Lung (tissue), 11 donors: ENCODE measurements at regions not wholly inside any gene's neighbourhood (a gene's known extent, or its start where the extent isn't known, plus 50 kb on each side); places are given as distances from the start of the nearest gene placed in this dataset.

Experiments used
- ATAC-seq: fragments of 200-7000 bp; cut with Tn5 transposase; one replicate; pipeline ENCODE4 v1.9.1; 2020; ENCODE audit warnings: moderate number of reproducible peaks; ENCODE audit not compliant: insufficient read depth, low FRiP score
- DNase-seq, 3 donors: peaks; one replicate each; pipeline ENCODE4 v3.0.0-alpha.2; 2013 to 2017
- H3K27ac ChIP-seq, 2 donors: one replicate each; pipeline ENCODE4 v1.5.1; 2013; ENCODE audit warnings: mild to moderate bottlenecking in 2 of 2, moderate library complexity in 2 of 2, control low read depth in 1 of 2, inconsistent platforms in 1 of 2, low read depth in 1 of 2, low read length in 1 of 2
- H3K27me3 ChIP-seq, 3 donors: one replicate each; pipeline ENCODE4 v1.5.1; 2013; ENCODE audit warnings: low read length in 2 of 3; ENCODE audit not compliant: control insufficient read depth in 3 of 3, insufficient read depth in 3 of 3
- H3K36me3 ChIP-seq, 4 donors: one replicate each; pipeline ENCODE4 v1.5.1; 2013; ENCODE audit warnings: low read length in 4 of 4, mild to moderate bottlenecking in 1 of 4, moderate library complexity in 1 of 4; ENCODE audit not compliant: control insufficient read depth in 4 of 4, insufficient read depth in 4 of 4
- H3K4me1 ChIP-seq, 5 donors: one replicate each; pipeline ENCODE4 v1.5.1; 2013; ENCODE audit warnings: low read length in 5 of 5, mild to moderate bottlenecking in 2 of 5, moderate library complexity in 1 of 5; ENCODE audit not compliant: control insufficient read depth in 5 of 5, insufficient read depth in 5 of 5
- H3K4me3 ChIP-seq: one replicate; pipeline ENCODE4 v1.5.1; 2013; ENCODE audit warnings: mild to moderate bottlenecking, control low read depth, moderate library complexity
- H3K9ac ChIP-seq, 2 donors: one replicate each; pipeline ENCODE4 v1.5.1; 2013; ENCODE audit warnings: low read length in 2 of 2, control low read depth in 1 of 2; ENCODE audit not compliant: insufficient read depth in 1 of 2
- H3K9me3 ChIP-seq, 4 donors: one replicate each; pipeline ENCODE4 v1.5.1; 2013; ENCODE audit warnings: low read length in 3 of 4, mild to moderate bottlenecking in 1 of 4, moderate library complexity in 1 of 4; ENCODE audit not compliant: control insufficient read depth in 4 of 4, insufficient read depth in 3 of 4
- CTCF ChIP-seq: IDR thresholded peaks from 2 replicates; pipeline ENCODE4 v1.5.1; 2012; ENCODE audit warnings: mild to moderate bottlenecking; ENCODE audit errors: control extremely low read depth, extremely low read depth
- WGBS, 2 donors: extraction: QIAGEN DNeasy Blood & Tissue Kit; methylation state at CpG; one replicate each; pipeline ENCODE4 v1.1.7; 2013; 5-methylcytosine and 5-hydroxymethylcytosine counted together
- donor health status: control.
- donor health status: control.
- donor health status: Bipolar disorder and iron deficiency.
- donor health status: healthy.
- donor health status: DM: yes; HTN: yes; CAD: no.

GRCh38 chr6:145020114-145020513 lies 715.2 kb downstream of the EPM2A start:
- H3K4me3 ChIP-seq: no peak overlapping the region
- 94 to 99% methylated on average over 2 of the region's 2 CpGs for WGBS, 2 donors

GRCh38 chr6:145020543-145020942 lies 714.8 kb downstream of the EPM2A start:
- no peak for TF ChIP-seq CTCF
- DNase-seq (no peak), ATAC-seq (no peak)
- WGBS, 2 donors: 97 to 99% methylated on average over 1 of the region's 1 CpG
- H3K4me1 ChIP-seq: no peaks in the 10 kb centered on the region
- H3K4me3 ChIP-seq: no peak overlapping the region
- no peaks in the 10 kb centered on the region for H3K36me3 ChIP-seq
- H3K9ac ChIP-seq: no peak overlapping the region
- H3K27me3 ChIP-seq: no peaks in the 10 kb centered on the region
- H3K9me3 ChIP-seq: no peaks in the 10 kb centered on the region
- no peak overlapping the region for H3K27ac ChIP-seq

More at GRCh38 chr6:145020114-145020513, 715.2 kb downstream of the EPM2A start:
- no peaks in the 10 kb centered on the region for H3K36me3 ChIP-seq
- H3K27ac ChIP-seq: no peak overlapping the region
- DNase-seq (no peak), ATAC-seq (no peak)
- H3K9ac ChIP-seq: no peak overlapping the region
- no peaks in the 10 kb centered on the region for H3K9me3 ChIP-seq
- TF ChIP-seq CTCF: no peak
- H3K27me3 ChIP-seq: no peaks in the 10 kb centered on the region
- no peaks in the 10 kb centered on the region for H3K4me1 ChIP-seq

GRCh38 chr6:145022199-145022796 lies 713.0 kb downstream of the EPM2A start:
- Histone ChIP-seq H3K27me3 (no peaks in the 10 kb centered on the region), H3K9me3 (no peaks in the 10 kb centered on the region), H3K27ac (no peak overlapping the region), H3K36me3 (no peaks in the 10 kb centered on the region), H3K4me1 (no peaks in the 10 kb centered on the region), H3K9ac (no peak overlapping the region), H3K4me3 (no peak overlapping the region)
- ATAC-seq (no peak), DNase-seq (no peak)
- WGBS, 2 donors: 81 to 87% methylated on average over 3 of the region's 3 CpGs
- no peak for TF ChIP-seq CTCF

- no peak overlapping the region for H3K9ac ChIP-seq
- 87 to 97% methylated on average over 3 of the region's 3 CpGs for WGBS, 2 donors
Measured at GRCh38 chr6:145023116-145023726, 712.1 kb downstream of the EPM2A start.

More at GRCh38 chr6:145023116-145023726, 712.1 kb downstream of the EPM2A start:
- Histone ChIP-seq H3K9me3 (no peaks in the 10 kb centered on the region), H3K27ac (peak overlapping the region in 1 of 2 donors; percentile 17), H3K4me1 (no peaks in the 10 kb centered on the region), H3K27me3 (no peaks in the 10 kb centered on the region), H3K36me3 (no peaks in the 10 kb centered on the region), H3K4me3 (no peak overlapping the region)
- ATAC-seq: no peak
- no peak for TF ChIP-seq CTCF
- no peak for DNase-seq
